Prostate gland (tissue), 2 donors: ENCODE measurements at regions not wholly inside any gene's neighbourhood (a gene's known extent, or its start where the extent isn't known, plus 50 kb on each side); places are given as distances from the start of the nearest gene placed in this dataset.

Source experiments
- POLR2A ChIP-seq: fragments of 450-650 bp; IDR thresholded peaks from one replicate; pipeline ENCODE4 v1.6.1; 2016; ENCODE audit warnings: antibody characterized with exemption, mild to moderate bottlenecking
- TF ChIP-seq, protein P1 (sequence below), 4 experiments: fragments of 200-600 bp in 2 of 4; fragments of 450-650 bp in 2 of 4; sonication (generic) in 2 of 4; IDR thresholded peaks; 1 replicate in 3 of 4; 2 replicates in 1 of 4; pipeline ENCODE4 v1.5.1; 2016 to 2019; ENCODE audit warnings: antibody characterized with exemption in 4 of 4, mild to moderate bottlenecking in 2 of 4, moderate library complexity in 2 of 4

DNA sequence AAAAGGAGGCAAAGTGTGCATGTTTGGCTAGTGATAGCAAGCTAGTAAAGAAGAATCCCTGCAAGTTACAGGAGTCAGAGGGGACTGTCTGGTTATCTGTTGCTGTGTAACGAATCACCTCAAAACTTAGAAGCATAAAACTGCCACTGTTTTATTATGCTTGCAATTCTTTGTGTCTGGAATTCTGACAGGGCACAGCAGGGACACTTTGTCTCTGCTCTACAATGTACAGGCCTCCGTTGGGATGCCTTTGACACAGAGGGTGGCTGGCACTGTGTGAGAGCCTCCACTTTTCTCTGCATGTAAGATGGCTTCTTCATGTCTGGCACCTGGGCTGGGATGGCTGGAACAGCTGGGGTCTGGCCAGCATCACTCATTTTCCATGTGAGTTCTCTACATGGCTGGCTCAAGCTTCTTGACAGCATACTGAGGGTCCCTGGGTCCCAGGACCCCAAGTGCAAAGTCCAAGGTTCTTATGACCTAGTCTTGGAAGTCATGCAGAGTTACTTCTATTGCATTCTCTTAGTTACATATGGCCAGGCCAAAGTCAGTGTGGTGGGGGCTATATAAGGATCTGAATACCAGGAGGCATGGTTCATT, 276.9 kb downstream of the RPS24 start:
- TF ChIP-seq, protein P1, sequence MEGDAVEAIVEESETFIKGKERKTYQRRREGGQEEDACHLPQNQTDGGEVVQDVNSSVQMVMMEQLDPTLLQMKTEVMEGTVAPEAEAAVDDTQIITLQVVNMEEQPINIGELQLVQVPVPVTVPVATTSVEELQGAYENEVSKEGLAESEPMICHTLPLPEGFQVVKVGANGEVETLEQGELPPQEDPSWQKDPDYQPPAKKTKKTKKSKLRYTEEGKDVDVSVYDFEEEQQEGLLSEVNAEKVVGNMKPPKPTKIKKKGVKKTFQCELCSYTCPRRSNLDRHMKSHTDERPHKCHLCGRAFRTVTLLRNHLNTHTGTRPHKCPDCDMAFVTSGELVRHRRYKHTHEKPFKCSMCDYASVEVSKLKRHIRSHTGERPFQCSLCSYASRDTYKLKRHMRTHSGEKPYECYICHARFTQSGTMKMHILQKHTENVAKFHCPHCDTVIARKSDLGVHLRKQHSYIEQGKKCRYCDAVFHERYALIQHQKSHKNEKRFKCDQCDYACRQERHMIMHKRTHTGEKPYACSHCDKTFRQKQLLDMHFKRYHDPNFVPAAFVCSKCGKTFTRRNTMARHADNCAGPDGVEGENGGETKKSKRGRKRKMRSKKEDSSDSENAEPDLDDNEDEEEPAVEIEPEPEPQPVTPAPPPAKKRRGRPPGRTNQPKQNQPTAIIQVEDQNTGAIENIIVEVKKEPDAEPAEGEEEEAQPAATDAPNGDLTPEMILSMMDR (IDR thresholded peaks at IDR 0.05) = no peak
- TF ChIP-seq POLR2A = no peak
